Breast epithelium (tissue), 3 donors: ENCODE measurements at regions not wholly inside any gene's neighbourhood (a gene's known extent, or its start where the extent isn't known, plus 50 kb on each side); places are given as distances from the start of the nearest gene placed in this dataset.

ENCODE experiments used
- CTCF ChIP-seq, 3 donors: fragments of 450-650 bp; IDR thresholded peaks; one replicate each; pipeline ENCODE4 v1.5.1; 2016 to 2017; ENCODE audit warnings: antibody characterized with exemption in 3 of 3, mild to moderate bottlenecking in 3 of 3, moderate library complexity in 3 of 3
- POLR2A ChIP-seq: fragments of 450-650 bp; IDR thresholded peaks from one replicate; pipeline ENCODE4 v1.6.1; 2016; ENCODE audit warnings: antibody characterized with exemption, mild to moderate bottlenecking, moderate library complexity
- POLR2AphosphoS5 ChIP-seq, 3 donors: sonication (generic); formaldehyde crosslinking; IDR thresholded peaks; one replicate each; pipeline ENCODE4 v1.6.1; 2017; ENCODE audit warnings: antibody characterized with exemption in 3 of 3

DNA sequence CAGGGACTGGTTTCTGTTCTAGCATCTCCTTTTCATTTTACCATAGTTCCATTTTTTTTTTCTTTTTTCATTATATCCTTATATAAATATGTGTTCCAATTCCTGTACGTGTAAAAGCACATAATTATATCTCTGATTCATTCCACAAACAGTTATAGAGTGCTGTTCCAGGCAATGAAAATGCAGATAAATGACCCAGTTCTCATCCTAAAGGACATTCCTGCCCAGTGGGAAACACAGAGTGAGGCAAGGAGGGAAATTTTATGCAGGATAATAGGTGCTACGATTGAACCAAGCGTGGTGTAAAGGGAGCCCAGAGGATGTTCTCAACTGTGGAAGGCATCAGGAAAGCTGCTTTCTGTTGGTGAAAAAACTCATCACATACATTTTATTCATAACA lies 408.1 kb downstream of the GATA3 start:
- TF ChIP-seq CTCF (IDR thresholded peaks at IDR 0.05) (no peak), POLR2A (no peak), POLR2AphosphoS5 (IDR thresholded peaks at IDR 0.05) (no peak)
